GM21515 (cell line): ENCODE measurements at regions not wholly inside any gene's neighbourhood (a gene's known extent, or its start where the extent isn't known, plus 50 kb on each side); places are given as distances from the start of the nearest gene placed in this dataset.

Source experiments
- ATAC-seq: cut with Tn5 transposase; IDR thresholded peaks from one replicate; pipeline ENCODE4 v1.9.1; 2021; ENCODE audit not compliant: unreplicated experiment

DNA sequence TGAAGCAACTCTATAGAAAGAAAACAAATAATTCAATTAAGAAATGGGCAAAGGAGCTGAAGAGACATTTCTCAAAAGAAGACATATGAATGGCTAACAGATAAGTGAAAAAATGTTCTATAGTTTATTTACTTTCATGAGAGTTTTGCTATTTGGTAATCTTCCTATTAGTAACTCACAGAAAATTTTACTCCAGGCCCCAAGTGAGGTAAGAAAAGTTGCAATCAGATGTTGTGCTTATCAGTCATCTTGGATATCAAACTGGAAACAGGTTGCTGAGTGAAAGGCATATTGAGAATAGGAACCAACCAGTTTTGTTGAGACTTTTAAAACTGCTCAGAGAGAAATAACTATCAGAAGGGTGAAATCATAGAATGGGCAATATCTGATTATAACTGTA lies 1179.0 kb upstream of the ACVR2A start:
- ATAC-seq, result no peak

DNA sequence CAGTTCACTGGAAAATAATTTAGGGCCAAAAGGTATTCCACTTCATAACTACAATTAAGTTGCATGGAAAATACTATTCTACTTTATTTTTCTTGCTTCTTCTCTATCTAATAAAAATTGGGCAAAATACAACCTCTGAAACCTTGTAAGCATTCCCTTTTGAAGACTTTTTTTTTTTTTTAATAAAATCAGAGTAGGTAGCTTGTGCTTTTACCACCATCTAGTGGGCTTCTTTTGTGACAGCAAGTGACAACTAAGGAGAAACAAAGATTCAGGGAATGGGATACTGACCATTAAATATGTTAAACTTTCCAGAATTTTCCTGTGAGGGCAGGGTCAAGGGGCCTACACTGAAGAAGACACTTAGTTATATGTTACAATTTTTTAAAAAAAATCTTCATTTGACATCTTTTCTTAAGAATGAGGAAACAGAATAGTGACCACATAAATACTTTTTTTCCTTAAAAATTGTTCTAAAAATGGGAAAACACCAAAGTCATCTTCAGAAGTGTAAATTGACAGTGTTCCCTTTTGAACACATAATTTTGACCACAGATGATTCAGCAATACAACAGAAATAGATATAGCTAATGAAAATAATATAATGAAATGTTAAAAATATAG lies 1183.2 kb upstream of the ACVR2A start:
- no peak for ATAC-seq

DNA sequence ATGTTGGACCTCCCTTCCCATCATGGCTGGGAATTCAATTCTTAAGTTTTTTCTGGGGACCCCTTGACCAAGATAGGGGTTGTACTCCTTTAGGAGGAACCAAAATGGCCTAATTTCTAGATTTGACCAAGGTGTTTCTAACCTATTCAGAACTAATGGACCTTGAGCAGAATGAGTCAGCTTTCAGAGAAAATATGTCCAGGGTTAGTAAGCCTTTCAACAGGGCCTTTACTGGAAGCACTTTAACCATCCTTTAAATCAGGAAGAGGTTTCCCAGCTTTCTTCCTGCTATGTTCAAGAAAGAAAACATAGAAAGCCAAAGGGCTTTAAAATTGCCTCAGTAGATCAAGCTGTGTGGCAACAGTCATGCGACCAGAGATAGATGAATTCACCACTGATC lies 1184.9 kb upstream of the ACVR2A start:
- no peak for ATAC-seq

DNA sequence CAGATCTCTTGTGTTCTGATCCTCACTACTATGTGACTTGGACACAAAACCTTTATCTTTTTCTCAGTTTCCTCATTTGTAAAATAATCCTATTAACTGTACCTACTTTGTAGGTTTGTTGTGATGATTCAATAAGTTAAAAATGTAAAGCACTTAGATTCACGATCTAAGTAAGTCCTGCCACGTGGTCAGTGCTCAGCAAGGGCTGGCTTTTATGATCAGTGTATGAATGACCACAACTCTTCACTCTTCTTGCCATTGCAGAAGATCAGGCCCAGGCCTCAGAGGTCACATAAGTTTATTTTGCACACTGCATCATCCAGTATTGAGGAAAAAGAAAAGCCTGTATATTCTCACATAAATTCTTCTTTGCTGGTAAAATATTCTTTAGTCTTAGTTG lies 1192.5 kb upstream of the ACVR2A start:
- no peak for ATAC-seq

DNA sequence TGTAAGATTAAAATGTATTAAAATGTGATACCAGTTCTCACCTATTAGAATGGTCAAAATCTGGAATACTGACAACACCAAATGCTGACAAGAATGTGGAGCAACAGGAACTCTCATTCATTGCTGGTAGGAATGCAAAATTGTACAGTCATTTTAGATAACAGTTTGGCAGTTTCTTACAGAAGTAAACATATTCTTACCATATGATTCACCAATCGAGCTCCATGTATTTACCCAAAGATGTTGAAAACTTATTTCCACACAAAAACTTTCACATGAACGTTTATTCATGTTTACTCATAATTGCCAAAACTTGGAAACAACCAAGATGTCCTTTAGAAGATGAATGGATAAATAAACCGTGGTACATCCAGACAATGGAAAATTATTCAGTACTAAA lies 1193.5 kb upstream of the ACVR2A start:
- no peak for ATAC-seq

DNA sequence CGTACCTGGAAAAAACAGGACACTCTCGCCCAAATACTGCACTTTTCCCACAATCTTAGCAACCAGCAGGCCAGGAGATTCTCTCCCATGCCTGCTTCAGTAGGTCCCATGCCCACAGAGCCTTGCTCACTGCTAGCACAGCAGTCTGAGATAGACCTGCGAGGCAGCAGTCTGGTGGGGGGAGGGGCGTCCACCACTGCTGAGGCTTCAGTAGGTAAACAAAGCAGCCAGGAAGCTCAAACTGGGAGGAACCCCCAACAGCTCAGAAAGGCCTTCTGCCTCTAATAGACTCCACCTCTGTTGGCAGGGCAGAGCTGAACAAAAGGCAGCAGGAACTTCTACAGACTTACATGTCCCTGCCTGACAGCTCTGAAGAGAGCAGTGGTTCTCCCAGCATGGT lies 1202.8 kb upstream of the ACVR2A start:
- no peak for ATAC-seq

DNA sequence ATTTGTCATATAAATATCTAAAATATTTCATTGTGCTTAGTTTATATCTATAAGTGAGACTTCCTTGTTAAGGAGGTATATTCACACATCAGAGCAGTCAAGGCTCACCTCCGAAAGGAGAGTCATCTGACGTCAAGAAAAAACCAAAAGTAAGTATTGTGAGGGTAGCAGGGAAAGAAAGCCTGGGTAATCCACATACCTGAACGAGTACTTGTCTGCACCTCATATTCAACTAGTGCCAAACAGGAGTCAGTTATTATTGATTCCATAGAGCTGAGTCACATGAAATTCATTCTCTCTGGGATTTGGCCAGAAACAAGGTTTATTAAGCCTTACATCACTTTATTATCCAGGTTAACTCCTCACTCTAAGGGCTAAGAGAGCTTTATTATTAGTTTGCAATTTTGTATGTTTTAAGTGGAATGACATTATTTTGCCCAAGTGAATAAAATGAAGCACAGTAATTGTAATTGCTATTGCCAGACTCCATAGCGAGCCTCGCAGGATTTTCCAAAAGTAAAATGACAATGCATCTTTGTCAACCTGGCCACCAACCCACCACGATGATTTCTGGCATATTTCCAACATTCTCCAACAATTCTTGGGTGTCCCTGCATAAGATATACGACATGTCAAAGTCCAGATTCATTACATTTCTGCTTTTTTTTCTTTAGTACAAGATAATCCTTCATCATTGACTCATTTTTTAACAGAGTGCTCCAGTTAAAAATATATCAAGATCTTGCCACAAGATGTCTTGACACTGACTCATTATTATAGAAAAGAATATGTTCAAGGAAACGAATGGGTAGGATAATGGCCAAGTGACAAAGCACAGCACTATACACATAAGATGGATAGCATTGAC lies 1210.4 kb upstream of the ACVR2A start:
- ATAC-seq, result no peak

DNA sequence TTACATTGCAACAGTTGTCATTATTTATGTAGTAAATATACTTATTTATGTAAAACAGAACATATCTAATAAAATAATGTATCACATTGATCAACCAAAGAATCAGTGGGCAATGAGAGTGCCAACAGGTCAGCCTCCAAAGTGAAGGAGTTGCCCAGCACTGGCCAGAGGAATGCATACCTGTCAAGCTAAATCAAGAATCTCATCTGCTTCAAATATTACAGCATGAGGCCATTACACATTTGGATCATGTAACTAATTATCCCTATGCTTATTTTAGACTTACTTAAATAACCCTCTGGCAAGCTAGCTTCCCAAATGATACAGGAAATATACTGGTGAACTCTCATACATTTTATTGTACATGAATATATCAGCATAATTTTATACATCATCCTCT lies 1211.7 kb upstream of the ACVR2A start:
- no peak for ATAC-seq

DNA sequence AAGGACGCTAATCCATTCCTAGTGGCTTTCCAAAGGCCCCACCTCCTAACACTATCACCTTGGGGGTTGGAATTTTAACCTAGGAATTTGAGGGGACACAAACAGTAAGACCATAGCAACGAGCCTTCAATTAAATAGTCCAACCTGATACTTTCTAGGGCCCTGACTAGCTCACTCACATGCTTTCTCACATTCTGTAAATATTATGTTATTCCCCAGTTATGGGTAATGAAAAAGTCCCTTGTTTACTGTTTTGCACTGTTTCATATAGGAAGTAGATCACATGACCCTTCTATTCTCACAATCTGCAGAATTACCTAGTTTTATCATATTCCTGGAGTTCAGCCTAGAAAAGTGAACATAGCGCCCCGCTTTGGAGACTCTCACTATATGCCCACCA lies 1212.1 kb upstream of the ACVR2A start:
- no peak for ATAC-seq

DNA sequence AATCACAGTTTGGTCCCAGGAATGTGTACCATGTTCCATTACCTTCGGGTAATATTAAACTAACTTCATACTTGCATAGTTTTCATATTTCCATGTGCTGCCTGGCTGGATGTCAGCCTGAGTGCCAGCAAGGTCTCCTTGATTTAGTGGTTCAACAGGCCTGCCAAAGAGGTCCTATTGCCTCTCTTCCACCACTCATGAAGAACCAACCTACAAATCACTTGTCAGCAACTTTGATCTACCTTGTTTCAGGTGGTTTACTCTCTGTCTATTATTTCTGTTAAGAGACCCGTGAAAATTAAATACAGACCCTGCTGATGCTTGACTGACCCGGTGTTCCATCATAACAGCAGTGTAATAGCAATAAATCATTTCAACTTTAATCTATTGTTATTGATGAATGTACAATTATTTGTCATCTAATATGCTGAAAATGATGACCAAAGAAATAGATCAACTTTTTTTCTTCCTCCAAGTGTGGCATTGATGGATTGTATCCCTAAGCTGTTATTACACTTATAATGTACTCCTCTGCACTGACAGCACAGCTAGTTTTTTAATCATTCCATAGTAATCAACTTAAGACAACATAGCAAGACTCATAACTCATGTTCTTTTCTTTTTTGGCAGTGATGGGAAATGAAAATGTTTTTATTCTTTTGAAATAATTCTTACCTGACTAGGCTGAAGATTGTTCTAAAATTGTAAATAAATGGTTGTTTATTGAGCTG lies 1220.2 kb upstream of the ACVR2A start:
- no peak for ATAC-seq

DNA sequence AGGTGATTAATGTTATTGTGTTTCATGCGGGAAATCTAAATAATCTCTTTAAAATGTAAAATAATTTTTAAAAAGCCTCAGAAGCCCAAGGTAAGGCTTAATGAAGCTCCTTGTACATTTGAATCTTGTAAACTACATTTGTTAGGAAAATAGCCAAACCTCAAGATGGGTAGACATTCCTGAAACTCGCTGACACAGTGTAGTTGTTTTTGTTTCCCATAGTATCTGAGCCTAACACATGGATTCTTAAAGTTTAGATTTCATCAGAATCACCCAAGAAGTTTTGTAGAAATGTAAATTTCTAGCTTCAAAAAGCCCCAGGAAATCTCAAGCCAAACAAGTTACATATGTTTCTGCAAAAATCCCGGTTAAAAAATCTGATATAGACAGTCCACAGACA lies 1221.1 kb upstream of the ACVR2A start:
- no peak for ATAC-seq

DNA sequence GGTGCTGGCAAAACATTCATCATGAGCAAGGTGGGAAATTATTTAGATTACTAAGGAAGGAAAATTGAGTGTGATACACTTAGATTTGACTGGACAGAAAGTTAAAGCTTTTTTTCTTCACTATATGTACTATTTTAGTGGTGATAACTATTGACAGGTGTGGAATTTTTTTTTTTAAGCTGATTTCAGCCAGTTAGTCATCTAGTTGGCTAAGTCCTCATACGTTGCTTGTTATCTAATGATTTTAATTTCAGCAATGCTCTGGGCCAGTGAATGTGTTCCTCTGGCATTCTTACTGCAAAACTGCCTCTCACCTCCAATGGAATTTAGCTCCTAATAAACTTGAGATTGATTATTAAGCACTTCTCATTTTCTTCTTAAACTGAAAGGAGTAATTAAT lies 1223.2 kb upstream of the ACVR2A start:
- no peak for ATAC-seq

DNA sequence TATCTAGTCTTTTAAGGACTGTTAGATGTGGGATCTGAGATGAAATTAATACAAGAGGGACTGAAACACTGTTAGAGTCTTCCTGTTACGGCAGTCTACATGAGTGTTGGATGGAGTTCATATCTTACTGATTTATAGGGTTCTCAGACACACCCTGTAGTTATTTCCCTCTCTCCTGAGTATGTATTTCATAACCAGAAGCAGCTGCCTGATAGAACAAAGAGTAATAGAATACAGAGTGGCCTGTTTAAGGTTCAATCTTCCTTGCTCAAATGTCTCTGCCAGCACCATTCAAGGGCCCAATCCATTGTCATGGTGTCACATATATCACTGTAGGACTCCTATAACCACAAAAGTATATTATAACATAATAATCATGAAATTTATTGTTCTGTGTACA lies 1229.1 kb upstream of the ACVR2A start:
- no peak for ATAC-seq

DNA sequence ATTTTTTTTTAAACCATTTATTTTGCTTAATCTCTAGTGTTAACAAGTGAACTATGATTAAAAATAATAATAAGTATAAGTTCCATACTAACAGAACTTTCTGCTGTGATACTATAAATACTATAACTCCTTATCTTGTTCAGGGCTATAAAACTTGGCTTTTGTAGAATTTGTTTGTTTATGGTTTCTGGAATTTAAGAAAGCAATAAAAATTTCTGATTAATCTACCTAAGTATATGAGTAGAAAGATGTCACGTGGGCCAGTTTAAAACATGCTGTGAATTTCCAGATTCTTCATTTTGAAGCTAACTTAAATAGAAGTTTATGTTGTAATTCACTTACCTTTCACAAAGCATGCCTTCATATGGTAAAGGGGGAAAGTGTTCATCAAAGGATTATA lies 1236.3 kb upstream of the ACVR2A start:
- ATAC-seq, result no peak

DNA sequence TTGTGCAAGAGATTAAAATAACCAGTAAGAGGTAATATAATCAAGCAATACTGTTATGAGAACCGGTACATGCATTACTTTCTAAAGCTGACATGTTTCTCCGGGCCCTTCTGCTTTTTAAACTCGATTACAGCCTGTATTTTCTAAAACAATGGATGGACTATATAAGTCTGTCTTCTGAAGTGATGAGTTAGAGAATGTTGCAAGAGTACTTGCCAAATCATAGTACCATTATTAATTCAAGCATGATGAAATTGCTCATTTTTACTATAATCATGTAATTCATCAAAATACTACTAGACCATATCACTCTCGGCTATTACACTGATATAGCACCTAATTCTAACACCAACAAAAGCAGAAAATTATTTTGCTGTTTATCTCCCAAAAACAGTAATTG lies 1240.3 kb upstream of the ACVR2A start:
- no peak for ATAC-seq

DNA sequence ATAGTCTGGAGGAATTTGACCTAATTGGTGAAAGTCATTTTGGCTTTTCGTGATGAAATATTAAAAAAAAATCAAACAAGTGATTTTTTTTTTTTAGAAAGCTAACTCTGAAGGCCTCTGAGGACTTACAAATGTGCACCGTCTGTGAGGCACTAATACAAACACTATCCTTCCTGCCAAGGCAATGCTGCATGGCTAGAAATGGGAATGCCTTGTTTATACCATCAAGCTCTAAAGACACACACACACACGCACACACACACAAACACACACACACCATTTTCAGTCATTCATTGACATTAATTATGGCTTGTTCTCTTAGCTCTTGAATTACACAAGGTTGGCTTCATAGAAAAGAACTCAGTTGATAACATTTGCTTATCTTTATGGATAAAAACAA lies 1242.0 kb upstream of the ACVR2A start:
- no peak for ATAC-seq

DNA sequence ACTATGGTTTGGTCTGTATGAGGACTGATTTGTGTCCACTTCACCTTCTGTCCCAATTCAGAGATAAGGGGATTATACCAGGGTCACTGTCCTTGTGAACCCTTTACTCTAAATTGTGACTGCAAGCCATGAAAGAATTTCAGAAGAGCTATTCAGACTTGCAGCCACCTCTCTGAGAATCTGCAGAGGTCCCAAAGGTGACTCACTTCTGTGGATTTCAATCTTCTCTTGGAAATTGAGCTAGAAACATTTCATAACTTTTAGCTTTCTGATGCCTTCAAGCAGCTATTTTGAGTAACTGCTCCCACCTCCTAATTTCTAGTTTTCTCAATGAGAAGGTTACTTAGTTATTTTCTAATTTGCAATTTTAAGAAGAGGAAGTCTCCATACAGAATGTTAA lies 1242.4 kb upstream of the ACVR2A start:
- no peak for ATAC-seq

DNA sequence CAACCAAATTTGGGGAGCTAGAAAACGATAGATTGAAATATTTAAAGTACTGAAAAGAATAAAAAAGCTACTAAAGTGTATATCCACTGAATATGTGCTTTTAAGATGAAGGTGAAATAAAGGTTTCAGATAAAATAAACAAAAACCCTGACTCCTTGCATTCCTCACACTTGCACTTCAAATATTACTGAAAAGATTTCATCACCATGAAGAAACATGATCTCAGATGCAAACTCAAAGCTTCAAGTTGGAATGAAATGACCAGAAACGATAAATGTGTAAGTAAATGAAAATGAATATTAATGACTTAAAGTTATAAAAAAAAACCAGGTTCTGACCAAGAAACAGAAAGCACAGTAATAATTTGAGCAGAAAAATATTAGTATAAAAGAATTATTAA lies 1246.0 kb upstream of the ACVR2A start:
- ATAC-seq, result no peak

DNA sequence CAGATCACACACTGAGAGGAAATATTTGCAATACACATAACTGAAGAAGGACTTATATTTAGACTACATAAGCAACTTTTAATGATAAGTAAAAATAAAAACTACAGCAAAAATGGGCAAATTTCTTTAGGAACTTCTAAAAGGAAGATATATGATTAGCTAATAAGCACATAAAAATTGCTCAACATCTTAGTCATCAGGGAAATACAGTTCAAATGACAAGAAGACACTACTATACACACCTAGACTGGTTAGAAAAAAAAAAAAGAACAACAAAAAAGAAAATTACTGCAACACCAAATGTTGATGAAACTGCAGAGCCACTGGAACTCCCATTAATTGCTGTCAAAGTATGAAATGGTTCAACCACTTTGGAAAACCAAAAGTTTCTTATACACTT lies 1247.5 kb upstream of the ACVR2A start:
- ATAC-seq, result no peak

DNA sequence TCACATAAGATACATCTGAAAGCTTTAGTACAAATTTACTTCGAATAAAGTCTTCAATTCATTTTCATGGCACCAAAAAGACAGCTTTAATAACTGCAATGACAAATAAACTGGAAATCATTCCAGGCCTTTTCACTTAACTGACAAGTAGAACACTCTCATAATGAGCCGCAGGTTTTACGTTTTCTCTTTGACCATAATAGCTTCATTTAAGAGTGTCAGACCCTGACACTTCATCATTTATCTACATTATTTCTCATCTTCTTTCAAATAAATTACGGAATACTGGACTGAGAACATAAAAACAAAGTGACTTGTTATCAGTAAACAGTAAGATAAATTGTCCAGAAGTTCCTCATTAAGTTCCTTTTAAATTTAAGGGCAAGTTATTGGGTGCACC lies 1252.9 kb upstream of the ACVR2A start:
- no peak for ATAC-seq

DNA sequence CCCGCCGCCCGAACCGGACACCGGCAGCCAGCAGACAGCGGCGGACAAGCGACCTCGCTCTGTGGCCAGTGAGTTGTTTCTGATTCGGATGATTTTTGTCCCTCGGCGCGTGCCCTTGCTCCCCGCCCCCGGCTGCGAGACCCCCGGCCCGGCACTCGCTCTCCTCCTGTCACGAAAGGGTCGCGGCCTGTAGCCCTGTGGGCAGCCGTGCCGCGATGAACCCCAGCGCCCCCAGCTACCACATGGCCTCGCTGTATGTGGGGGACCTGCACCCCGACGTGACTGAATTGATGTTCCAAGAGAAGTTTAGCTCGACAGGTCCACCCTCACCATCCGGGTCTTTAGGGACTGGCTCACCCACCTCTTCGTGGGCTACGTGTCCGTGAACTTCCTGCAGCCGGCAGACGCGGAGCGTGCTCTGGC lies 1257.5 kb upstream of the ACVR2A start:
- no peak for ATAC-seq

DNA sequence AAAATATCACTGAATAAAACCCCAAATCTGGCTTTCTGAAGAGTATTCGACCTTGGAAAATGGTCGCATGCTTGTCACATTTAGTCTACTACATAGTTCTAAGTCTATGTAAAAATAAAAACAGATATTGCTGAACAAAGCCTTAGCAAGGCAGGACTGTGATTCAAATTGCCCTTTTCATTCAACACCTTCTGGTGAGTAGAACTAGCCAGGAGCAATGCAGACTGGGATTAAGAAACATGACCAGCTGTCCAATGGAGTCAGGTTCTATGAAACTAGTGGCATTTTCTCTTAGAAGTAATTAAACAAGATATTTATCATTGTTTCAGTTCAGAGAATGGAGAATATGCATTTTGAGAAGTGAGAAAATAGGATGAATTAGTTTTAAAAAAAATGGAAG lies 1260.5 kb upstream of the ACVR2A start:
- ATAC-seq, result no peak
